CD14-positive monocyte (primary cell): ENCODE measurements at regions not wholly inside any gene's neighbourhood (a gene's known extent, or its start where the extent isn't known, plus 50 kb on each side); places are given as distances from the start of the nearest gene placed in this dataset.

Experiments
- DNase-seq, 3 donors: peaks; one replicate each; pipeline ENCODE4 v3.0.0-alpha.2; 2011 to 2022
- H2AFZ ChIP-seq: 2 replicates; pipeline ENCODE4 v1.6.0; 2012; ENCODE audit warnings: mild to moderate bottlenecking, low read depth, low read length, inconsistent platforms; ENCODE audit not compliant: insufficient read depth, poor library complexity, severe bottlenecking
- H3K27ac ChIP-seq, 2 donors: 1 replicate in 1 of 2; 2 replicates in 1 of 2; pipeline ENCODE4 v1.5.1; 2012 to 2013; ENCODE audit warnings: low read length in 2 of 2, control low read depth in 1 of 2, inconsistent platforms in 1 of 2, low read depth in 1 of 2, mild to moderate bottlenecking in 1 of 2
- H3K27me3 ChIP-seq, 2 donors: one replicate each; pipeline versions ENCODE4 v1.6.0 to v1.6.1; 2011 to 2013; ENCODE audit warnings: low read length in 2 of 2; ENCODE audit not compliant: control insufficient read depth in 2 of 2, insufficient read depth in 2 of 2
- H3K36me3 ChIP-seq, 2 donors: replicated peaks in 1 of 2; 1 replicate in 1 of 2; 2 replicates in 1 of 2; pipeline versions ENCODE4 v1.5.1 to v1.6.1; 2012 to 2013; ENCODE audit warnings: low read length in 2 of 2, control low read depth in 1 of 2, inconsistent platforms in 1 of 2, mild to moderate bottlenecking in 1 of 2; ENCODE audit not compliant: insufficient read depth in 2 of 2, control insufficient read depth in 1 of 2
- H3K4me1 ChIP-seq, 2 donors: 1 replicate in 1 of 2; 2 replicates in 1 of 2; pipeline versions ENCODE4 v1.5.1 to v1.6.1; 2012 to 2013; ENCODE audit warnings: low read length in 2 of 2, control low read depth in 1 of 2, inconsistent platforms in 1 of 2, mild to moderate bottlenecking in 1 of 2, moderate library complexity in 1 of 2; ENCODE audit not compliant: insufficient read depth in 2 of 2, control insufficient read depth in 1 of 2
- H3K4me2 ChIP-seq: replicated peaks from 2 replicates; pipeline ENCODE3; 2012; ENCODE audit warnings: low read length, moderate library complexity, mild to moderate bottlenecking; ENCODE audit not compliant: poor library complexity, severe bottlenecking; ENCODE audit errors: extremely low read depth
- H3K4me3 ChIP-seq, 3 experiments: fragments of 200-600 bp in 1 of 3; sonication (generic) in 1 of 3; replicated peaks in 1 of 3; 1 replicate in 2 of 3; 2 replicates in 1 of 3; pipeline ENCODE4 v1.5.1; 2011 to 2013; ENCODE audit warnings: low read length in 3 of 3, mild to moderate bottlenecking in 3 of 3, control low read depth in 2 of 3, low read depth in 2 of 3, inconsistent platforms in 1 of 3, moderate library complexity in 1 of 3
- H3K79me2 ChIP-seq: 2 replicates; pipeline ENCODE4 v1.6.0; 2012; ENCODE audit warnings: mild to moderate bottlenecking, control low read depth, inconsistent platforms, low read length, moderate library complexity; ENCODE audit not compliant: insufficient read depth
- H3K9ac ChIP-seq: 2 replicates; pipeline ENCODE4 v1.6.0; 2017; ENCODE audit warnings: low read length, mild to moderate bottlenecking; ENCODE audit not compliant: insufficient read depth, poor library complexity, severe bottlenecking
- H3K9me3 ChIP-seq, 2 donors: replicated peaks in 1 of 2; 1 replicate in 1 of 2; 2 replicates in 1 of 2; pipeline versions ENCODE4 v1.5.1 to v1.6.1; 2012 to 2013; ENCODE audit warnings: low read length in 2 of 2, control low read depth in 1 of 2; ENCODE audit not compliant: control insufficient read depth in 1 of 2, insufficient read depth in 1 of 2
- H4K20me1 ChIP-seq: 2 replicates; pipeline ENCODE4 v1.6.0; 2012; ENCODE audit warnings: mild to moderate bottlenecking, low read length, control low read depth, moderate library complexity; ENCODE audit not compliant: insufficient read depth
- H3K27ac Mint-ChIP-seq, 7 donors: one replicate each; pipeline ENCODE4 v1.8.0; 2020; ENCODE audit warnings: mild to moderate bottlenecking in 7 of 7, mixed read lengths in 7 of 7, moderate library complexity in 6 of 7, inconsistent platforms in 2 of 7
- H3K27me3 Mint-ChIP-seq, 3 donors: one replicate each; pipeline ENCODE4 v1.8.0; 2021 to 2022; ENCODE audit warnings: low read depth in 3 of 3, mild to moderate bottlenecking in 3 of 3, mixed read lengths in 3 of 3, moderate library complexity in 3 of 3, inconsistent platforms in 1 of 3
- H3K36me3 Mint-ChIP-seq, 2 donors: one replicate each; pipeline ENCODE4 v1.8.0; 2020; ENCODE audit warnings: mixed read lengths in 2 of 2, inconsistent platforms in 1 of 2, mild to moderate bottlenecking in 1 of 2
- H3K4me1 Mint-ChIP-seq: one replicate; pipeline ENCODE4 v1.8.0; 2020; ENCODE audit warnings: mild to moderate bottlenecking, mixed read lengths
- H3K4me3 Mint-ChIP-seq, 2 donors: one replicate each; pipeline ENCODE4 v1.8.0; 2020; ENCODE audit warnings: mild to moderate bottlenecking in 2 of 2, mixed read lengths in 2 of 2, moderate library complexity in 1 of 2
- H3K9me3 Mint-ChIP-seq, 7 donors: one replicate each; pipeline ENCODE4 v1.8.0; 2020 to 2022; ENCODE audit warnings: mixed read lengths in 7 of 7, mild to moderate bottlenecking in 6 of 7, moderate library complexity in 6 of 7, inconsistent platforms in 2 of 7
- WGBS: methylation state at CpG from one replicate; pipeline ENCODE4 v1.1.5; 2013; ENCODE audit warnings: missing lambda C conversion rate; ENCODE audit not compliant: insufficient coverage; 5-methylcytosine and 5-hydroxymethylcytosine counted together
- intact Hi-C, 2 donors: fragments of 100-400 bp; cut with micrococcal nuclease; formaldehyde crosslinking; loops; one replicate each; pipeline versions ENCODE4 v1.15.0 to v1.15.1; 2023
- TF ChIP-seq, protein P1 (sequence below): fragments of 200-600 bp; IDR thresholded peaks from one replicate; pipeline ENCODE4 v1.8.0; 2022; ENCODE audit warnings: antibody characterized with exemption, mild to moderate bottlenecking

GRCh38 chr1:101364370-101365120 is 127.7 kb downstream of the S1PR1 start:
- Histone ChIP-seq H3K9me3 (no peaks in the 10 kb centered on the region), H3K79me2 (no peaks in the 10 kb centered on the region), H3K36me3 (no peaks in the 10 kb centered on the region), H2AFZ (no peak overlapping the region), H3K4me3 (no peak overlapping the region), H3K4me1 (no peaks in the 10 kb centered on the region), H3K4me2 (no peak overlapping the region), H3K9ac (no peak overlapping the region), H4K20me1 (no peaks in the 10 kb centered on the region), H3K27me3 (no peaks in the 10 kb centered on the region), H3K27ac (no peak overlapping the region)
- no peaks in the 10 kb centered on the region for H3K36me3 Mint-ChIP-seq
- intact Hi-C loops = no loop called here
- TF ChIP-seq, protein P1, sequence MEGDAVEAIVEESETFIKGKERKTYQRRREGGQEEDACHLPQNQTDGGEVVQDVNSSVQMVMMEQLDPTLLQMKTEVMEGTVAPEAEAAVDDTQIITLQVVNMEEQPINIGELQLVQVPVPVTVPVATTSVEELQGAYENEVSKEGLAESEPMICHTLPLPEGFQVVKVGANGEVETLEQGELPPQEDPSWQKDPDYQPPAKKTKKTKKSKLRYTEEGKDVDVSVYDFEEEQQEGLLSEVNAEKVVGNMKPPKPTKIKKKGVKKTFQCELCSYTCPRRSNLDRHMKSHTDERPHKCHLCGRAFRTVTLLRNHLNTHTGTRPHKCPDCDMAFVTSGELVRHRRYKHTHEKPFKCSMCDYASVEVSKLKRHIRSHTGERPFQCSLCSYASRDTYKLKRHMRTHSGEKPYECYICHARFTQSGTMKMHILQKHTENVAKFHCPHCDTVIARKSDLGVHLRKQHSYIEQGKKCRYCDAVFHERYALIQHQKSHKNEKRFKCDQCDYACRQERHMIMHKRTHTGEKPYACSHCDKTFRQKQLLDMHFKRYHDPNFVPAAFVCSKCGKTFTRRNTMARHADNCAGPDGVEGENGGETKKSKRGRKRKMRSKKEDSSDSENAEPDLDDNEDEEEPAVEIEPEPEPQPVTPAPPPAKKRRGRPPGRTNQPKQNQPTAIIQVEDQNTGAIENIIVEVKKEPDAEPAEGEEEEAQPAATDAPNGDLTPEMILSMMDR = no peak
- no peaks in the 10 kb centered on the region for H3K9me3 Mint-ChIP-seq
- no peak overlapping the region for H3K27ac Mint-ChIP-seq
- WGBS = 78% methylated on average over 1 of the region's 3 CpGs
- H3K27me3 Mint-ChIP-seq = no peaks in the 10 kb centered on the region
- no peaks in the 10 kb centered on the region for H3K4me1 Mint-ChIP-seq
- no peak for DNase-seq
- H3K4me3 Mint-ChIP-seq = no peak overlapping the region

- H3K36me3 Mint-ChIP-seq = no peaks in the 10 kb centered on the region
- Histone ChIP-seq H3K36me3 (no peaks in the 10 kb centered on the region), H2AFZ (no peak overlapping the region), H3K79me2 (no peaks in the 10 kb centered on the region), H3K27me3 (no peaks in the 10 kb centered on the region), H3K27ac (no peak overlapping the region), H3K4me2 (no peak overlapping the region), H3K9ac (no peak overlapping the region), H3K4me1 (no peaks in the 10 kb centered on the region), H3K9me3 (no peaks in the 10 kb centered on the region), H3K4me3 (no peak overlapping the region), H4K20me1 (no peaks in the 10 kb centered on the region)
- intact Hi-C loops = no loop called here
- H3K9me3 Mint-ChIP-seq = no peaks in the 10 kb centered on the region
- TF ChIP-seq, protein P1 = no peak
- H3K4me1 Mint-ChIP-seq = no peaks in the 10 kb centered on the region
- WGBS = no CpG with 5 or more reads among the region's 3 CpGs
- no peak overlapping the region for H3K27ac Mint-ChIP-seq
- DNase-seq = no peak
- no peak overlapping the region for H3K4me3 Mint-ChIP-seq
- peaks cover 0 to 1% (median 0%) of the 10 kb centered on the region in 3 donors for H3K27me3 Mint-ChIP-seq
These were observed 128.4 kb downstream of the S1PR1 start for GRCh38 chr1:101365186-101365585.
